IMR-90 (cell line): ENCODE measurements at regions not wholly inside any gene's neighbourhood (a gene's known extent, or its start where the extent isn't known, plus 50 kb on each side); places are given as distances from the start of the nearest gene placed in this dataset.

Source experiments
- ATAC-seq: fragments of 200-7000 bp; cut with Tn5 transposase; 2 replicates; pipeline ENCODE4 v1.9.1; 2020; ENCODE audit warnings: low read depth, mild to moderate bottlenecking, moderate library complexity
- BruUV-seq: library from RNA; stranded (reverse); fragments of 400-500 nt; replicated peaks from 2 replicates; lab custom pipeline; 2021; lab: Mats Ljungman, UMichigan
- CTCF ChIA-PET: fragments of 300-600 bp; formaldehyde crosslinking; extraction: SDS; loops from one replicate; lab custom pipeline; 2021; ENCODE audit warnings: antibody characterized with exemption; lab: Yijun Ruan, JAX
- POLR2A ChIA-PET: fragments of 300-600 bp; sonication (Branson Sonifier 250); formaldehyde crosslinking; loops from one replicate; lab custom pipeline; 2022; ENCODE audit warnings: antibody characterized with exemption; ENCODE audit not compliant: unreplicated experiment; lab: Charles Lee
- DNase-seq: peaks from one replicate; pipeline ENCODE4 v3.0.0; 2013
- H2AFZ ChIP-seq: replicated peaks from 2 replicates; pipeline ENCODE3; 2013; ENCODE audit warnings: low read length, mild to moderate bottlenecking; ENCODE audit not compliant: poor library complexity
- H2AK5ac ChIP-seq: 2 replicates; pipeline ENCODE4 v1.6.1; 2013; ENCODE audit warnings: low read depth, low read length, inconsistent platforms
- H2AK9ac ChIP-seq: replicated peaks from 2 replicates; pipeline ENCODE3; 2013; ENCODE audit warnings: mild to moderate bottlenecking, low read depth, low read length, moderate library complexity; ENCODE audit not compliant: poor library complexity
- H2BK120ac ChIP-seq: 2 replicates; pipeline ENCODE4 v1.6.1; 2013; ENCODE audit warnings: low read depth, low read length, inconsistent platforms
- H2BK15ac ChIP-seq: 3 replicates; pipeline ENCODE4 v1.6.1; 2013; ENCODE audit warnings: low read depth, low read length, inconsistent platforms
- H2BK20ac ChIP-seq: 2 replicates; pipeline ENCODE4 v1.6.1; 2013; ENCODE audit warnings: low read depth, mild to moderate bottlenecking, inconsistent platforms, low read length, moderate library complexity
- H2BK5ac ChIP-seq: 2 replicates; pipeline ENCODE4 v1.6.1; 2013; ENCODE audit warnings: mild to moderate bottlenecking, low read depth, low read length, inconsistent platforms; ENCODE audit not compliant: poor library complexity, severe bottlenecking
- H3K14ac ChIP-seq: replicated peaks from 2 replicates; pipeline ENCODE4 v1.6.1; 2013; ENCODE audit warnings: low read depth, low read length, inconsistent platforms
- H3K18ac ChIP-seq: 2 replicates; pipeline ENCODE4 v1.6.1; 2013; ENCODE audit warnings: low read depth, low read length, control low read depth
- H3K23ac ChIP-seq: 2 replicates; pipeline ENCODE4 v1.6.1; 2013; ENCODE audit warnings: low read depth, low read length, inconsistent platforms
- H3K27ac ChIP-seq: 2 replicates; pipeline ENCODE4 v1.5.1; 2013; ENCODE audit warnings: mild to moderate bottlenecking, control low read depth, low read length; ENCODE audit not compliant: insufficient read depth
- H3K27me3 ChIP-seq: 2 replicates; pipeline ENCODE4 v1.6.1; 2013; ENCODE audit warnings: low read length; ENCODE audit not compliant: control insufficient read depth, insufficient read depth
- H3K36me3 ChIP-seq: 2 replicates; pipeline ENCODE4 v1.6.1; 2013; ENCODE audit warnings: low read length, mixed read lengths; ENCODE audit not compliant: control insufficient read depth, insufficient read depth
- H3K4ac ChIP-seq: 2 replicates; pipeline ENCODE4 v1.6.1; 2013; ENCODE audit warnings: low read depth, low read length, inconsistent platforms
- H3K4me1 ChIP-seq: 2 replicates; pipeline ENCODE4 v1.6.1; 2013; ENCODE audit warnings: low read length, mixed read lengths; ENCODE audit not compliant: control insufficient read depth, insufficient read depth
- H3K4me2 ChIP-seq: 2 replicates; pipeline ENCODE4 v1.6.1; 2013; ENCODE audit warnings: low read depth, mild to moderate bottlenecking, control low read depth, low read length, moderate library complexity
- H3K4me3 ChIP-seq: 2 replicates; pipeline ENCODE4 v1.5.1; 2013; ENCODE audit warnings: low read depth, mild to moderate bottlenecking, control low read depth, low read length, moderate library complexity; ENCODE audit not compliant: insufficient read depth
- H3K56ac ChIP-seq: 2 replicates; pipeline ENCODE4 v1.6.1; 2013; ENCODE audit warnings: low read length, inconsistent platforms; ENCODE audit not compliant: insufficient read depth; ENCODE audit errors: extremely low read depth
- H3K79me1 ChIP-seq, 2 experiments: 2 replicates each; pipeline ENCODE4 v1.6.1; 2013; ENCODE audit warnings: low read length in 2 of 2, inconsistent platforms in 1 of 2, low read depth in 1 of 2
- H3K9ac ChIP-seq: 2 replicates; pipeline ENCODE4 v1.6.1; 2013; ENCODE audit warnings: low read depth, low read length, control low read depth
- H3K9me1 ChIP-seq: 2 replicates; pipeline ENCODE4 v1.6.1; 2013; ENCODE audit warnings: low read length, inconsistent platforms; ENCODE audit not compliant: insufficient read depth
- H3K9me3 ChIP-seq: 2 replicates; pipeline ENCODE4 v1.6.1; 2013; ENCODE audit warnings: low read length; ENCODE audit not compliant: control insufficient read depth, insufficient read depth
- H4K20me1 ChIP-seq: 2 replicates; pipeline ENCODE4 v1.6.1; 2013; ENCODE audit warnings: low read length, inconsistent platforms; ENCODE audit not compliant: insufficient read depth
- H4K5ac ChIP-seq: 2 replicates; pipeline ENCODE4 v1.6.1; 2013; ENCODE audit warnings: mild to moderate bottlenecking, low read depth, low read length, control low read depth
- H4K8ac ChIP-seq, 2 experiments: 2 replicates each; pipeline ENCODE4 v1.6.1; 2013; ENCODE audit warnings: low read depth in 2 of 2, low read length in 2 of 2, control low read depth in 1 of 2, inconsistent platforms in 1 of 2
- H4K91ac ChIP-seq: 2 replicates; pipeline ENCODE4 v1.6.1; 2013; ENCODE audit warnings: low read depth, low read length, inconsistent platforms; ENCODE audit not compliant: insufficient read depth
- BHLHE40 ChIP-seq: fragments of 150-350 bp; IDR thresholded peaks from 2 replicates; pipeline ENCODE4 v1.6.1; 2016; ENCODE audit warnings: mild to moderate bottlenecking, low read depth, low read length
- CHD1 ChIP-seq: IDR thresholded peaks from 2 replicates; pipeline ENCODE4 v1.6.1; 2012; ENCODE audit warnings: low read depth, low read length, improper control_type of control experiment
- FOS ChIP-seq: fragments of 150-350 bp; IDR thresholded peaks from 2 replicates; pipeline ENCODE4 v1.6.1; 2016; ENCODE audit warnings: low read depth, low read length
- MAFK ChIP-seq: IDR thresholded peaks from 2 replicates; pipeline ENCODE4 v1.6.1; 2012; ENCODE audit warnings: low read depth, low read length, improper control_type of control experiment
- RAD21 ChIP-seq: IDR thresholded peaks from 2 replicates; pipeline ENCODE4 v1.6.1; 2012; ENCODE audit warnings: low read length, improper control_type of control experiment
- whole genome bisulfite sequencing, 2 experiments: methylation state at CpG; one replicate each; pipeline versions ENCODE4 v1.1.5 to v1.1.7; 2013; ENCODE audit warnings: missing lambda C conversion rate in 2 of 2; ENCODE audit not compliant: insufficient read length in 1 of 2; ENCODE audit errors: extremely low coverage in 2 of 2; 5-methylcytosine and 5-hydroxymethylcytosine counted together
- dilution Hi-C: fragments of 300-500 bp; cut with HindIII; formaldehyde crosslinking; loops from one replicate; pipeline ENCODE4 v1.14.3; 2018; ENCODE audit warnings: low sequenced_read_pairs; ENCODE audit not compliant: unreplicated experiment
- in situ Hi-C: fragments of 300-500 bp; cut with MboI; formaldehyde crosslinking; loops from 3 replicates; pipeline ENCODE4 v1.14.3; 2019; ENCODE audit warnings: low sequenced_read_pairs, inconsistent platforms, mixed read lengths
- intact Hi-C: fragments of 100-400 bp; cut with micrococcal nuclease; formaldehyde crosslinking; loops from 2 replicates; pipeline ENCODE4 v1.10.0; 2022
- TF ChIP-seq, protein P1 (sequence below): fragments of 150-350 bp; IDR thresholded peaks from 2 replicates; pipeline ENCODE4 v1.6.1; 2017; ENCODE audit warnings: mild to moderate bottlenecking, antibody characterized with exemption, low read length, low read depth

DNA sequence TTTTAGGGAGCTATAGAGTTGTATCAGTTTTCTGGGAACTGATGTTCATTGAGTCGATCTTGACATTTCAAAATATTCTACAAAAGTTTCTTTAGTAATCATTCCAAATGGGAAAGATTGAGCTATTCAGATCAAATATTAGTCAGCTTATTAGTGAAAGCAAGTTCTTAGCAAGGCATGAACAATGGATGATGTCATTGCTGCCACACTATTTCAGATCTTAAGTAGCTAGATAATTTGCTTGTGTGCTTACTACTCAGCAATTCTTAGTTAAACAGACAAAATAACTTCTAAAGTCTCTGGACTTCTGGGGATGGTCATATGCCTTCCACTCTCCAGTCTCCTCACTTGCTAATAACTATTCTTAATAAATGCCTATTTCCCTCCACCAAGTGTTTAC, 69.0 kb upstream of the CDH8 start:
- Histone ChIP-seq H2BK120ac (no peak overlapping the region), H3K4me3 (no peak overlapping the region), H2AK9ac (no peak overlapping the region), H3K9ac (no peak overlapping the region), H4K8ac (no peak overlapping the region), H3K36me3 (no peaks in the 10 kb centered on the region), H4K5ac (no peak overlapping the region), H4K91ac (no peak overlapping the region), H3K4me2 (no peak overlapping the region), H3K56ac (no peak overlapping the region), H4K20me1 (no peaks in the 10 kb centered on the region), H2BK20ac (no peak overlapping the region), H2BK15ac (no peak overlapping the region), H3K4ac (no peak overlapping the region), H2AFZ (no peak overlapping the region), H3K79me1 (no peaks in the 10 kb centered on the region), H3K9me3 (peaks cover 2% of the 10 kb centered on the region; the same call in 1 of the 2 replicates), H3K14ac (no peak overlapping the region), H3K9me1 (no peaks in the 10 kb centered on the region), H3K18ac (no peak overlapping the region), H3K23ac (no peak overlapping the region), H2BK5ac (no peak overlapping the region), H3K4me1 (no peaks in the 10 kb centered on the region), H2AK5ac (no peak overlapping the region), H3K27me3 (no peaks in the 10 kb centered on the region), H3K27ac (no peak overlapping the region)
- no CpG with 5 or more reads among the region's 1 CpG for WGBS, 2 experiments
- no peak for TF ChIP-seq MAFK
- TF ChIP-seq FOS = no peak
- TF ChIP-seq BHLHE40 = no peak
- TF ChIP-seq CHD1 = no peak
- TF ChIP-seq, protein P1, sequence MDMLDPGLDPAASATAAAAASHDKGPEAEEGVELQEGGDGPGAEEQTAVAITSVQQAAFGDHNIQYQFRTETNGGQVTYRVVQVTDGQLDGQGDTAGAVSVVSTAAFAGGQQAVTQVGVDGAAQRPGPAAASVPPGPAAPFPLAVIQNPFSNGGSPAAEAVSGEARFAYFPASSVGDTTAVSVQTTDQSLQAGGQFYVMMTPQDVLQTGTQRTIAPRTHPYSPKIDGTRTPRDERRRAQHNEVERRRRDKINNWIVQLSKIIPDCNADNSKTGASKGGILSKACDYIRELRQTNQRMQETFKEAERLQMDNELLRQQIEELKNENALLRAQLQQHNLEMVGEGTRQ = no peak
- TF ChIP-seq RAD21 = no peak
- no TSS peak for BruUV-seq
- in situ Hi-C loops (no loop called here), intact Hi-C loops (no loop called here), dilution Hi-C loops (no loop called here)
- DNase-seq (no peak), ATAC-seq (no peak)
- ChIA-PET POLR2A (no interaction called here), CTCF (no interaction called here)
